SK-N-SH treated with all-trans-retinoic acid at 6 μM for 48 hours (cell line): ENCODE measurements at regions not wholly inside any gene's neighbourhood (a gene's known extent, or its start where the extent isn't known, plus 50 kb on each side); places are given as distances from the start of the nearest gene placed in this dataset.

Experiments
- ARNTL ChIP-seq: fragments of 450-650 bp; formaldehyde crosslinking; IDR thresholded peaks from 2 replicates; pipeline ENCODE4 v1.5.0; 2020; ENCODE audit warnings: low read depth, mild to moderate bottlenecking, moderate library complexity, borderline replicate concordance
- OSR1 ChIP-seq: fragments of 250-450 bp; sonication (Bioruptor Pico); IDR thresholded peaks from 2 replicates; pipeline ENCODE4 v1.8.0; 2022; ENCODE audit warnings: moderate library complexity, mild to moderate bottlenecking, inconsistent platforms
- TF ChIP-seq, protein P1 (sequence below): fragments of 250-450 bp; sonication (Bioruptor Pico); IDR thresholded peaks from 2 replicates; pipeline ENCODE4 v1.5.0; 2020; ENCODE audit warnings: mild to moderate bottlenecking, moderate library complexity

GRCh38 chr9:79781263-79781662 is 209.5 kb downstream of the TLE4 start:
- TF ChIP-seq OSR1 (CRISPR knock-in tag), result no peak
- TF ChIP-seq, protein P1, sequence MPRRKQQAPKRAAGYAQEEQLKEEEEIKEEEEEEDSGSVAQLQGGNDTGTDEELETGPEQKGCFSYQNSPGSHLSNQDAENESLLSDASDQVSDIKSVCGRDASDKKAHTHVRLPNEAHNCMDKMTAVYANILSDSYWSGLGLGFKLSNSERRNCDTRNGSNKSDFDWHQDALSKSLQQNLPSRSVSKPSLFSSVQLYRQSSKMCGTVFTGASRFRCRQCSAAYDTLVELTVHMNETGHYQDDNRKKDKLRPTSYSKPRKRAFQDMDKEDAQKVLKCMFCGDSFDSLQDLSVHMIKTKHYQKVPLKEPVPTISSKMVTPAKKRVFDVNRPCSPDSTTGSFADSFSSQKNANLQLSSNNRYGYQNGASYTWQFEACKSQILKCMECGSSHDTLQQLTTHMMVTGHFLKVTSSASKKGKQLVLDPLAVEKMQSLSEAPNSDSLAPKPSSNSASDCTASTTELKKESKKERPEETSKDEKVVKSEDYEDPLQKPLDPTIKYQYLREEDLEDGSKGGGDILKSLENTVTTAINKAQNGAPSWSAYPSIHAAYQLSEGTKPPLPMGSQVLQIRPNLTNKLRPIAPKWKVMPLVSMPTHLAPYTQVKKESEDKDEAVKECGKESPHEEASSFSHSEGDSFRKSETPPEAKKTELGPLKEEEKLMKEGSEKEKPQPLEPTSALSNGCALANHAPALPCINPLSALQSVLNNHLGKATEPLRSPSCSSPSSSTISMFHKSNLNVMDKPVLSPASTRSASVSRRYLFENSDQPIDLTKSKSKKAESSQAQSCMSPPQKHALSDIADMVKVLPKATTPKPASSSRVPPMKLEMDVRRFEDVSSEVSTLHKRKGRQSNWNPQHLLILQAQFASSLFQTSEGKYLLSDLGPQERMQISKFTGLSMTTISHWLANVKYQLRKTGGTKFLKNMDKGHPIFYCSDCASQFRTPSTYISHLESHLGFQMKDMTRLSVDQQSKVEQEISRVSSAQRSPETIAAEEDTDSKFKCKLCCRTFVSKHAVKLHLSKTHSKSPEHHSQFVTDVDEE (CRISPR knock-in tag), result no peak
- no peak for TF ChIP-seq ARNTL
